Smooth muscle cell (in vitro differentiated cells): ENCODE measurements at regions not wholly inside any gene's neighbourhood (a gene's known extent, or its start where the extent isn't known, plus 50 kb on each side); places are given as distances from the start of the nearest gene placed in this dataset.

Experiments used
- DNase-seq: peaks from one replicate; lab custom pipeline; 2025; ENCODE audit not compliant: unreplicated experiment; lab: John Stamatoyannopoulos, UW
- H2AFZ ChIP-seq: fragments of 200-600 bp; sonication (generic); 2 replicates; pipeline ENCODE4 v1.6.0; 2016; ENCODE audit warnings: antibody characterized with exemption, low read depth, mild to moderate bottlenecking
- H3F3A ChIP-seq: fragments of 200-600 bp; sonication (generic); 2 replicates; pipeline ENCODE4 v1.6.0; 2017; ENCODE audit warnings: antibody characterized with exemption, low read depth
- H3K27ac ChIP-seq: fragments of 200-600 bp; sonication (generic); 2 replicates; pipeline ENCODE4 v1.5.1; 2016; ENCODE audit warnings: low read depth, mild to moderate bottlenecking
- H3K27me3 ChIP-seq: fragments of 200-600 bp; sonication (generic); 2 replicates; pipeline ENCODE4 v1.6.1; 2016; ENCODE audit warnings: low read depth, mild to moderate bottlenecking
- H3K36me3 ChIP-seq: fragments of 200-600 bp; sonication (generic); 2 replicates; pipeline ENCODE4 v1.5.1; 2016; ENCODE audit warnings: low read depth
- H3K4me1 ChIP-seq: fragments of 200-600 bp; sonication (generic); 2 replicates; pipeline ENCODE4 v1.5.1; 2016; ENCODE audit warnings: low read depth
- H3K4me2 ChIP-seq: fragments of 200-600 bp; sonication (generic); 2 replicates; pipeline ENCODE4 v1.6.0; 2016; ENCODE audit warnings: mild to moderate bottlenecking
- H3K4me3 ChIP-seq: fragments of 200-600 bp; sonication (generic); 2 replicates; pipeline ENCODE4 v1.5.1; 2016; ENCODE audit warnings: mild to moderate bottlenecking
- H3K79me2 ChIP-seq: fragments of 200-600 bp; sonication (generic); 2 replicates; pipeline ENCODE4 v1.6.0; 2016; ENCODE audit warnings: low read depth, mild to moderate bottlenecking
- H3K9ac ChIP-seq: fragments of 200-600 bp; sonication (generic); 2 replicates; pipeline ENCODE4 v1.6.0; 2016; ENCODE audit warnings: low read depth
- H3K9me3 ChIP-seq: fragments of 200-600 bp; sonication (generic); replicated peaks from 2 replicates; pipeline ENCODE4 v1.5.1; 2016; ENCODE audit warnings: low read depth
- H4K20me1 ChIP-seq: fragments of 200-600 bp; sonication (generic); 2 replicates; pipeline ENCODE4 v1.6.0; 2016; ENCODE audit warnings: low read depth
- WGBS: methylation state at CpG from one replicate; pipeline ENCODE4 v1.1.7; 2016; ENCODE audit warnings: low lambda C conversion rate; 5-methylcytosine and 5-hydroxymethylcytosine counted together
- TF ChIP-seq, protein P1 (sequence below): fragments of 200-600 bp; sonication (generic); IDR thresholded peaks from 2 replicates; pipeline ENCODE4 v1.5.1; 2017; ENCODE audit warnings: borderline replicate concordance, mild to moderate bottlenecking, antibody characterized with exemption; ENCODE audit not compliant: insufficient read depth, poor library complexity, severe bottlenecking

- Histone ChIP-seq H3K79me2 (no peaks in the 10 kb centered on the region), H3K9me3 (no peaks in the 10 kb centered on the region), H3K4me2 (no peak overlapping the region), H3K4me3 (no peak overlapping the region), H3F3A (no peaks in the 10 kb centered on the region), H4K20me1 (no peaks in the 10 kb centered on the region), H3K4me1 (no peaks in the 10 kb centered on the region), H3K27ac (no peak overlapping the region), H3K27me3 (no peaks in the 10 kb centered on the region), H2AFZ (no peak overlapping the region), H3K9ac (no peak overlapping the region), H3K36me3 (no peaks in the 10 kb centered on the region)
- TF ChIP-seq, protein P1, sequence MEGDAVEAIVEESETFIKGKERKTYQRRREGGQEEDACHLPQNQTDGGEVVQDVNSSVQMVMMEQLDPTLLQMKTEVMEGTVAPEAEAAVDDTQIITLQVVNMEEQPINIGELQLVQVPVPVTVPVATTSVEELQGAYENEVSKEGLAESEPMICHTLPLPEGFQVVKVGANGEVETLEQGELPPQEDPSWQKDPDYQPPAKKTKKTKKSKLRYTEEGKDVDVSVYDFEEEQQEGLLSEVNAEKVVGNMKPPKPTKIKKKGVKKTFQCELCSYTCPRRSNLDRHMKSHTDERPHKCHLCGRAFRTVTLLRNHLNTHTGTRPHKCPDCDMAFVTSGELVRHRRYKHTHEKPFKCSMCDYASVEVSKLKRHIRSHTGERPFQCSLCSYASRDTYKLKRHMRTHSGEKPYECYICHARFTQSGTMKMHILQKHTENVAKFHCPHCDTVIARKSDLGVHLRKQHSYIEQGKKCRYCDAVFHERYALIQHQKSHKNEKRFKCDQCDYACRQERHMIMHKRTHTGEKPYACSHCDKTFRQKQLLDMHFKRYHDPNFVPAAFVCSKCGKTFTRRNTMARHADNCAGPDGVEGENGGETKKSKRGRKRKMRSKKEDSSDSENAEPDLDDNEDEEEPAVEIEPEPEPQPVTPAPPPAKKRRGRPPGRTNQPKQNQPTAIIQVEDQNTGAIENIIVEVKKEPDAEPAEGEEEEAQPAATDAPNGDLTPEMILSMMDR = no peak
- DNase-seq = no peak
- WGBS = 85% methylated on average over 4 of the region's 4 CpGs
These were observed 106.4 kb downstream of the CH25H start for GRCh38 chr10:89100680-89101079.

DNA sequence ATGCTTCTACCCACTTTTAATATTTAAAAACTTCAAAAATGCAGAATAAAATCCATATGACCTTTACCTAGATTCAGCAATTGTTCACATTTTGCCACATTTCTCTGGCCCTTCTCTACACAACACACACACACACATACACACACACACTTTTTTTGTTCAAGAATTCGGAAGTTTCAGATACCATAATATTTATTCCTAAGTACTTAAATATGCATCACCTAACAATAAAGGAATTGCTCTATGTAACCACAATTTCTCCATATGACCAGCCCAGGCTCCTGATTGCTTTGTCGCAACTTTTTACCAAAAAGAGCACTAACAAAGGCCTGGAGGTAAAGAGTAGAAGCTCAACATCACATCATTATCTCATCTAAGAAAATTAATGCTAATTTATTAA is 106.6 kb downstream of the FAS start:
- Histone ChIP-seq H3K36me3 (no peaks in the 10 kb centered on the region), H3K4me3 (no peak overlapping the region), H3K9me3 (no peaks in the 10 kb centered on the region), H2AFZ (no peak overlapping the region), H3K79me2 (no peaks in the 10 kb centered on the region), H3F3A (no peaks in the 10 kb centered on the region), H3K9ac (no peak overlapping the region), H4K20me1 (no peaks in the 10 kb centered on the region), H3K4me1 (no peaks in the 10 kb centered on the region), H3K27me3 (no peaks in the 10 kb centered on the region), H3K4me2 (no peak overlapping the region), H3K27ac (no peak overlapping the region)
- 82% methylated on average over 2 of the region's 2 CpGs for WGBS
- DNase-seq = no peak
- TF ChIP-seq, protein P1 = no peak

GRCh38 chr10:89095701-89096391 is 105.2 kb downstream of the FAS start:
- Histone ChIP-seq H3K27me3 (no peaks in the 10 kb centered on the region), H3K36me3 (no peaks in the 10 kb centered on the region), H3K4me1 (no peaks in the 10 kb centered on the region), H3K27ac (no peak overlapping the region), H3K79me2 (no peaks in the 10 kb centered on the region), H3K9me3 (no peaks in the 10 kb centered on the region), H2AFZ (no peak overlapping the region), H3K9ac (no peak overlapping the region), H3F3A (no peaks in the 10 kb centered on the region), H3K4me2 (no peak overlapping the region), H4K20me1 (no peaks in the 10 kb centered on the region), H3K4me3 (no peak overlapping the region)
- no peak for DNase-seq
- 75% methylated on average over 1 of the region's 1 CpG for WGBS
- TF ChIP-seq, protein P1 = no peak

DNA sequence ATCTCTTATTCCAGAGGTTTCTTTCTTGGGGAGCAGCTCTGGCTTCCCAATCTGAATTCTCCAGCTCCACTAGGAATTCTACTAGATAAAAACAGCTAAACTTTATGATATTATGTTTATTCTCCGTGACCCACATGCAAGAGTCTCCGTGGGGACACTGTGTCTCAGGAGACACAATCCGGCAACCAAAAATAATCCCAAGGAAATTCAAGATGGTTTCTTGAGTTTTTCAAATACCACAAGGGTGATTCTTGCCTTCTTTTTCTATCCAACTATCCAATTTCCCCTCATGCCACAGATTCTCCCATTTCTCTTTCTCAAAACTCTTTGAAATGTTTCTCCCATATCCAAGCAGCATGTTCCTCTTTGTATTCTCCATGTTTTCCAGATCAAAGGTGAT is 103.1 kb downstream of the FAS start:
- Histone ChIP-seq H3K4me1 (no peaks in the 10 kb centered on the region), H3K36me3 (no peaks in the 10 kb centered on the region), H2AFZ (no peak overlapping the region), H3K9ac (no peak overlapping the region), H3K27me3 (no peaks in the 10 kb centered on the region), H3F3A (no peaks in the 10 kb centered on the region), H3K27ac (no peak overlapping the region), H3K4me3 (no peak overlapping the region), H4K20me1 (no peaks in the 10 kb centered on the region), H3K79me2 (no peaks in the 10 kb centered on the region), H3K4me2 (no peak overlapping the region), H3K9me3 (no peaks in the 10 kb centered on the region)
- no peak for DNase-seq
- WGBS = 93% methylated on average over 3 of the region's 3 CpGs
- TF ChIP-seq, protein P1 = no peak
